NCI-H524 (cell line): ENCODE measurements at regions not wholly inside any gene's neighbourhood (a gene's known extent, or its start where the extent isn't known, plus 50 kb on each side); places are given as distances from the start of the nearest gene placed in this dataset.
"Not testable (repeated sequence)": the region's sequence is repeated elsewhere in the genome, so short reads cannot be mapped to it uniquely, and the experiment has no call there.

Experiments used
- DNase-seq, 2 experiments: peaks; one replicate each; lab custom pipeline; 2025; lab: John Stamatoyannopoulos, UW

GRCh38 chr4:144799486-144799885 is 153.5 kb downstream of the HHIP start:
- DNase-seq = no peak

- DNase-seq = peak; percentile 6 to 67
These were observed 155.8 kb downstream of the HHIP start for GRCh38 chr4:144801731-144802130.

GRCh38 chr4:144808034-144808433 is 162.1 kb downstream of the HHIP start:
- no peak for DNase-seq

DNA sequence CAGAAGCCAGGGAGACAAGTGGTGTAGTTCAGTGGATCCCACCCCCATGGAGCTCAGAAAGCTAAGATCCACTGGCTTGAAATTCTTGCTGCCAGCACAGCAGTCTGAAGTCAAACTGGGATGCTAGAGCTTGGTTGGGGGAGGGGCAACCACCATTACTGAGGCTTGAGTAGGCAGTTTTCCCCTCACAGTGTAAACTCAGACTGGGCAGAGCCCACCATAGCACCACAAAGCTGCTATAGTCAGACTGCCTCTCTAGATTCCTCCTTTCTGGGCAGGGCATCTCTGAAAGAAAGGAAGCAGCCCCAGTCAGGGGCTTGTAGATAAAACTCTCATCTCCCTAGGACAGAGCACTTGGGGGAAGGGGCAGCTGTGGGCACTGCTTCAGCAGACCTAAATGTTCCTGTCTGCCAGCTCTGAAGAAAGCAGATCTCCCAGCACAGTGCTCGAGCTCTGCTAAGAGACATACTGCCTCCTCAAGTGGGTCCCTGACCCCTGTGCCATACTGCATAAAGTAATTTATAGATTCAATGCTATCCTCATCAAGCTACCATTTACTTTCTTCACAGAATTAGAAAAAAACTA is 163.2 kb downstream of the HHIP start:
- DNase-seq = no peak

DNA sequence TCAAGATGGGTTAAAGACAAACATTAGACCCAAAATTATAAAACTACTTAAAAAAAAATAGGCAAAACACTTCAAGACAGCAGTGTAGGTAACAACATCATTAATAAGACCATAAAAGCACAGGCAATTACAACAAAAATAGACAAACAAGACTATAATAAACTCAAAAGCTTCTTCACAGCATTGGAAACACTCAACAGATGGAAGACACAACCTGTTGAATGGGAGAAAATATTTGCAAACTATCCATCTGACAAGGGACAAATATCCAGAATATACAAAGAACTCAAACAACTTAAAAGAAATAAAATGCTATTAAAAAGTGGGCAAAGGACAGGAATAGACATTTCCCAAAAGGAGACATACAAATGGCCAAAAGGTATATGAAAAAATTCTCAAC is 170.7 kb downstream of the HHIP start:
- DNase-seq = no peak

DNA sequence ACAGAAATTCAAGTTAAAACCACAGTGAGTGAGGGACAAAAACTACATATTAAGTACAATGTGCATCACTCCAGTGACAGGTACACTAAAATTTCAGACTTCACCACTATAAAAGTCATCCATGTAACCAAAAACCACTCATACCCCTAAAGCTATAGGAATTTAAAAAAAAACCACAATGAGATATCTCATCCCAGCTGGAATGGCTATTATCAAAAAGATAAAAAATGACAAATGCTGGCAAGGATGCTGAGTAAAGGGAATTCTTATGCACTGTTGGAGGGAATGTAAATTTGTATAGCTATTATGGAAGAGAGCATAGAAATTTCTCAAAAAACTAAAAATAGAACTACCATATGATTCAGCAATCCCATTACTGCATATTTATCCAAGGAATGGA is 171.1 kb downstream of the HHIP start:
- DNase-seq = no peak

- no peak for DNase-seq
These were observed 172.2 kb downstream of the HHIP start for GRCh38 chr4:144818136-144818535.

GRCh38 chr4:144819591-144819990 is 173.6 kb downstream of the HHIP start:
- DNase-seq = no peak

DNA sequence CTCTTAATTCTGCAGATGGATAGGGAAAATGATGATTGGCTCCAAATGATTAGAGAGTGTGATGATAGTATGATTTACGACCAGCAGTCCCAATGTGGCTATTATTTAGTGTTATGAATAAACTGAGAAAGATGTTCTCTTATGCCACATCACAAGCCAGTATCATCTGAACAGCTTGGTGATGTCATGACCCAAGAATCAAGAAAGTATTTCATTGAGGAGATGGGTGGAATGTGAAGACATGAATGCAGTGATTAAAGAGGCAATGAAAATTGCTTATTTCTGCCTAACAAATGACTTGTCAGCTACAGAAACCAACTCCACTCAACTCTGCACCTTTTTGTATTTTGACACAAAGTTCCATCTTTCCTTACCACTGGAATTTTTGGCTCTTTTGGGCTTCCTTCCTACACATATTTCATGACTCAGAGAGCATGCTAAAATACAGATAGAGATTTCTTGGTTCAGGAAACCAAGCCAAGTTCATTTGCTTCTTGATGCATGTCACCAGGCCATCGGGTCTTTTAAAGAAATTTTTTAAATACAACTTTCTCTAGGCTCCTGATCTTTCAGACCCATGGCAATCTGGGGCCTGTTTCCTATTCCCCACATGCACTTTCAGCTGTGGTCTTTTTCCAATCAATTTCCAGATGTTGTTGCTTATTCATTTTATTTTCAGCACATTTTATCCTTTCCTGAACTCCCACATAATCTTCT is 174.2 kb downstream of the HHIP start:
- DNase-seq = no peak

DNA sequence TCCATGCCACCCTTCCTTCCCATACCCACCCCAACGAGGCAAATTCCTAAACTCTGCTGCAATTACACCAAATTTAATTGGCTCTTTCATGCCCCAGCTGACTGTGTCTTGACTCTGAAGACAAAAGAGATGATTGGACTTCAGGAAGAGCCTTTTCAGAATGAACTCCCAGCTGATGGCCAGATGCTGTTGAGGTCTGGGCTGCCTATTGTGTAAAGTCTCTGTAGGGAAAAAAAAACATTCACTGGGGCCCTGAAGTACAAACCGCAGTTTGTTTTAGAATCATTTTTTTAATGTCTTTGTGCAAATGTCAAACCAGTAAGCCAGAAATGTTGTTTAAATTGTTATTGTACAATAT is 174.8 kb downstream of the HHIP start:
- no peak for DNase-seq

DNA sequence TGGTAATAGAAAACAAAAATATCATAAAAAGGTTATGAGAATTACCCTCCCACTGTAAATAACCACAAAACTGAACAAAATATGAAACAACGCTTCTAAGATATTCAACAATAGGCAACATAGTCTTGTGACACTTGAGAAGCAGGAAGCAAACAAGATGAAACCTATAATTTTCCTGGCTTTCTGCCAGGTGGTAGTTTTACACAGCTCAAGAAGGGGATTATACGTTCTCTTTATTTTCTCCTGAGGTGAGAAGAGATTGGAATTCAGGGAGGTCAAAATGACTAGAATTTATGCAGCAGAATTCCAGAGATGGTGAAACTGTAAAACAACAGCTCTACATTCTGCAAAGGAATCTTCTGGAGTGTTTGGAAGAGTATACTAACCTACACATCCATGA is 186.0 kb downstream of the HHIP start:
- DNase-seq = peak; percentile 17 to 66

- DNase-seq = no peak
These were observed 199.5 kb downstream of the HHIP start for GRCh38 chr4:144845411-144845810.

DNA sequence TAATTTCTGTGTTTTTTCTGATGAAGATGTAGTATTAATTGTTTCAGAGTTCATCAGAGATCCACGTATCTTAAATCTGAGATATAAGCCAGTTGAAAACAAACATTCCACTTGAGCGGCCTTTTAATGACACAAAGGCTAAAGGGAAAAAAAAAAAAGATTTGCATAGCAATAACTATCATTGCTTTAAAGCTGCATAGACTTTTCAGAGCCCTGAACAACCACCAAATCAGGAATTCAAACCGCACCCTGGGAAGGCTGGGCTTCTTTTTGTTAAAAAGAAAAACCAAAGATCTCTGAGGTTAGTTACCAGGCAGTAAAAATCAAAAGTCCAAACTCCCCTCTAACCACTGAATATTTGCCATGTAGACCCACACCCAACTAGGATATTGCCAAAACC is 206.0 kb downstream of the HHIP start:
- DNase-seq = no peak

GRCh38 chr4:144861471-144861870 is 215.5 kb downstream of the HHIP start:
- no peak for DNase-seq

DNA sequence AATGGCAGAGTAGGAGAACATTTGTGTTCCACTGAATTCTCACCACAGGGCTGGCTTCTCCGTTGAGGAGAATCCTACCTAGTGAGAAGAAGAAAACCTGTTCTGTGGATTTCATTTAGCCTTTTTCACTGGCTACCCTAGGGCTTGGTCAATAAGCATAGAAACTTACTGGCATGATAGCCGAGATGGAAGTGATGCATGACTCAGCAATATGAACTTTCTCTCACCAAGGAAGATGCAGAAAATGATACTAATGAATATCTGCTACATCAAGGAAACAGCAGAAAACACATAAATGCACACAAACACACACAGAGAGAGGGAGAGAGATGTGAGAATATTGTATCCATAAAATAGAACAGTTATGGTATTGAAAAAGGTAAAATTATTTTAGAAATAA is 216.3 kb downstream of the HHIP start:
- DNase-seq = no peak

- not testable (repeated sequence) for DNase-seq
These were observed 218.9 kb downstream of the HHIP start for GRCh38 chr4:144864891-144865290.

- no peak for DNase-seq
These were observed 222.4 kb downstream of the HHIP start for GRCh38 chr4:144868309-144868708.

- peak in 1 of 2 experiments; percentile 2 for DNase-seq
These were observed 225.3 kb downstream of the ANAPC10 start for GRCh38 chr4:144872508-144873225.

- no peak for DNase-seq
These were observed 224.6 kb downstream of the ANAPC10 start for GRCh38 chr4:144873226-144873990.

- no peak for DNase-seq
These were observed 203.4 kb downstream of the ANAPC10 start for GRCh38 chr4:144894573-144894972.

DNA sequence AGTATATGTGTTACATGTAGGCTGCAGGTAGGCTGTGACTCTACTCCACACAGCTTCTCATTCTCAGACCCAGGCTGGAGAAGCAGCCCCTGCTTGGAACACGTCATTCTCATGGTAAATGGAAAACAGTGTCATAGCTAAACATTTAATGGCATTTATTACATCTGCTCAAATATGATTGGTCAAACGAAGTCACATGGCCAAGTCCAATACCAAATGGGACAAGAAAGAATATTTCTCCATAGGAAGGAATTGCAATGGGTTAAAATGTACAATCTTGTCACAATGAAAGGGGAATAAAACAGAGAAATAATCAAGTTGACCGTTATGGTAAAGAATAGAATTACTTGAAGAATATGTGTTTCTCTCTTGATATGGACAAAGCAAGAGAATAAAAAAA is 198.6 kb downstream of the ANAPC10 start:
- no peak for DNase-seq

GRCh38 chr4:144901141-144901540 is 196.9 kb downstream of the ANAPC10 start:
- DNase-seq = no peak

DNA sequence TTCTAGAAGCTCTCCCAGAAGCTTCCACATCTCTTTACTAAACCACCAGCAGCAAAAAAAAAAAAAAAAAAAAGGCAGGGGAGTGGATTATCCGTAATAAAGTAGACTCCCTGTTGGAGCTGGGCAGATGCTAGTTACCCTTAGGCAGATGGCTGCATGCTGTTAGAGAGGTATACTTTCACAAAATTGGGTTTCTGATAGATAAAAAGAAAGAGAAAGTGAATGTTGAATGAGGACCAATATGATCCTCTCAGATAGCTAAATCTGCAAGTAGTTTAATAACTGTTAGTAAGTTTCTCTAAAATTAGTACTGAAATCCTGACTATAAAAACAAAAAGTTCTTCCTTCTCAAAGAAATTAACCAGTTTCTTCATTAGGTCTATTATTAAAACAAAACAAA is 195.4 kb downstream of the ANAPC10 start:
- peak; percentile 27 to 68 for DNase-seq
